ENCODE measurements at regions not wholly inside any gene's neighbourhood (a gene's known extent, or its start where the extent isn't known, plus 50 kb on each side); places are given as distances from the start of the nearest gene placed in this dataset.

- DNase-seq = no peak
These were observed 134.9 kb upstream of the IQSEC1 start for GRCh38 chr3:13207975-13208705.

- DNase-seq = no peak
These were observed 134.3 kb upstream of the IQSEC1 start for GRCh38 chr3:13207578-13207922.

- no peak for DNase-seq
These were observed 133.8 kb upstream of the IQSEC1 start for GRCh38 chr3:13206799-13207577.

GRCh38 chr3:13205567-13206143, 132.4 kb upstream of the IQSEC1 start:
- no peak for DNase-seq

GRCh38 chr3:13204177-13204581, 130.9 kb upstream of the IQSEC1 start:
- DNase-seq = no peak

- DNase-seq = no peak
These were observed 130.4 kb upstream of the IQSEC1 start for GRCh38 chr3:13203398-13204176.

GRCh38 chr3:13202744-13203397, 129.6 kb upstream of the IQSEC1 start:
- DNase-seq = no peak

- no peak for DNase-seq
These were observed 128.6 kb upstream of the IQSEC1 start for GRCh38 chr3:13201851-13202250.

- no peak for DNase-seq
These were observed 127.7 kb upstream of the IQSEC1 start for GRCh38 chr3:13200946-13201345.

- DNase-seq = no peak
These were observed 127.2 kb upstream of the IQSEC1 start for GRCh38 chr3:13200465-13200864.

GRCh38 chr3:13199899-13200451, 126.7 kb upstream of the IQSEC1 start:
- no peak for DNase-seq

- no peak for DNase-seq
These were observed 126.0 kb upstream of the IQSEC1 start for GRCh38 chr3:13199006-13199776.

GRCh38 chr3:13198264-13198879, 125.1 kb upstream of the IQSEC1 start:
- DNase-seq = no peak

- DNase-seq = no peak
These were observed 124.6 kb upstream of the IQSEC1 start for GRCh38 chr3:13197795-13198194.

GRCh38 chr3:13197281-13197680, 124.1 kb upstream of the IQSEC1 start:
- no peak for DNase-seq

GRCh38 chr3:13195374-13195773, 122.1 kb upstream of the IQSEC1 start:
- no peak for DNase-seq

GRCh38 chr3:13194285-13195209, 121.3 kb upstream of the IQSEC1 start:
- peak; percentile 17 for DNase-seq

- DNase-seq = no peak
These were observed 120.4 kb upstream of the IQSEC1 start for GRCh38 chr3:13193320-13194284.
